SK-N-MC (cell line): ENCODE measurements at regions not wholly inside any gene's neighbourhood (a gene's known extent, or its start where the extent isn't known, plus 50 kb on each side); places are given as distances from the start of the nearest gene placed in this dataset.
"Not testable (repeated sequence)": the region's sequence is repeated elsewhere in the genome, so short reads cannot be mapped to it uniquely, and the experiment has no call there.

ENCODE experiments used
- EZH2 ChIP-seq: fragments of 200-600 bp; sonication (generic); IDR thresholded peaks from one replicate; pipeline ENCODE4 v1.6.1; 2017; ENCODE audit warnings: antibody characterized with exemption
- FOXP2 ChIP-seq: optimal IDR thresholded peaks from 2 replicates; pipeline ENCODE3; 2011; ENCODE audit warnings: mild to moderate bottlenecking, moderate library complexity; ENCODE audit not compliant: insufficient read depth; ENCODE audit errors: extremely low read length, control extremely low read depth
- POLR2AphosphoS5 ChIP-seq: IDR thresholded peaks from 2 replicates; pipeline ENCODE4 v1.6.1; 2012; ENCODE audit warnings: mild to moderate bottlenecking, low read depth, low read length, borderline replicate concordance

DNA sequence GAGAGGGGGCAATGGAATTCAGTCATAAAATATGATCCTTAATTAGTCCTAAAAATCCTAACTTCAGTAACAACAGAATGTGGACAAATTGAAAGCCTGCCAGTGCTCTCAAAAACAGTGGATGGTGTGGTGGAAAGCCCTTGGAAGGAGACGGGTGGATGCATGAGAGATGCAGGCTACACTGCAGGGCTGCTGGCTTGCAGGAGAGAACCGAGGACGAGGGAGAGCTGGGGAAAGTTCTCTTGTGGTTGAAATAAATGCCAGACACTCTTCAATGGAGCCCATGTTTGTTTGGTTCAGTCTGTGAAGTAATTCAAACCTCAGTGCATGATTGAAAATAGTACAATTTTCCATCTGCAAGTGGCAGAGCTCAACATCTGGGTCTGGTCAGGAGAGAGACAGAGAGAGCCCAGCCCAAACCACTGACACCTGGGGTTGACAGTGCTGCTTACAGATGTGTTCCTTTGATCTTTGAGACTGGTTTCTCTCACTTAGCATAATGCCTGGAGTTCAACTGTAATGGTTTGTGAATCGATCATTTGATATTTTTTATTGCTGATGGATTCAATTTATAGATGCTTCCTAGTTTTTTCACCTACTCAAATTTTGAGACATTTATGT is 544.9 kb downstream of the GOLGA6L6 start:
- TF ChIP-seq EZH2, POLR2AphosphoS5, FOXP2: not testable (repeated sequence)
